ENCODE measurements at regions not wholly inside any gene's neighbourhood (a gene's known extent, or its start where the extent isn't known, plus 50 kb on each side); places are given as distances from the start of the nearest gene placed in this dataset.

GRCh38 chr12:128133321-128134073 lies 133.5 kb upstream of the TMEM132C start:
- no peak for TF ChIP-seq CTCF (IDR thresholded peaks at IDR 0.05 in 8 of 11, conservative IDR thresholded peaks at IDR 0.05 in 3 of 11)
- TF ChIP-seq POLR2A (IDR thresholded peaks at IDR 0.05): no peak
